DMS153 treated with DMSO at 0.1 percent for 48 hours (cell line): ENCODE measurements at regions not wholly inside any gene's neighbourhood (a gene's known extent, or its start where the extent isn't known, plus 50 kb on each side); places are given as distances from the start of the nearest gene placed in this dataset.

ENCODE experiments used
- DNase-seq: peaks from one replicate; lab custom pipeline; 2025; ENCODE audit not compliant: unreplicated experiment; lab: John Stamatoyannopoulos, UW

- DNase-seq, result no peak
These were observed 101.4 kb downstream of the TOMM20 start for GRCh38 chr1:235027076-235027861.

GRCh38 chr1:235025422-235025984 lies 103.1 kb downstream of the TOMM20 start:
- DNase-seq, result no peak

GRCh38 chr1:235024711-235025421 lies 103.8 kb downstream of the TOMM20 start:
- no peak for DNase-seq

- DNase-seq, result no peak
These were observed 104.8 kb downstream of the TOMM20 start for GRCh38 chr1:235023711-235024439.

GRCh38 chr1:235022981-235023710 lies 105.5 kb downstream of the TOMM20 start:
- no peak for DNase-seq

GRCh38 chr1:235022341-235022980 lies 106.2 kb downstream of the TOMM20 start:
- DNase-seq, result no peak

GRCh38 chr1:235021815-235022214 lies 106.8 kb downstream of the TOMM20 start:
- no peak for DNase-seq

GRCh38 chr1:235021321-235021720 lies 107.3 kb downstream of the TOMM20 start:
- DNase-seq, result no peak

GRCh38 chr1:235019961-235020360 lies 108.7 kb downstream of the TOMM20 start:
- DNase-seq, result no peak

- DNase-seq, result no peak
These were observed 109.2 kb downstream of the TOMM20 start for GRCh38 chr1:235019471-235019870.

GRCh38 chr1:235018720-235019444 lies 109.8 kb downstream of the TOMM20 start:
- no peak for DNase-seq

- no peak for DNase-seq
These were observed 110.5 kb downstream of the TOMM20 start for GRCh38 chr1:235018161-235018560.

- DNase-seq, result no peak
These were observed 110.9 kb downstream of the TOMM20 start for GRCh38 chr1:235017719-235018118.

GRCh38 chr1:235017191-235017590 lies 111.4 kb downstream of the TOMM20 start:
- DNase-seq, result no peak

GRCh38 chr1:235015291-235015985 lies 113.2 kb downstream of the TOMM20 start:
- DNase-seq, result no peak

- DNase-seq, result no peak
These were observed 113.9 kb downstream of the TOMM20 start for GRCh38 chr1:235014756-235015155.

- DNase-seq, result no peak
These were observed 115.1 kb downstream of the TOMM20 start for GRCh38 chr1:235013512-235013911.

- no peak for DNase-seq
These were observed 116.0 kb downstream of the TOMM20 start for GRCh38 chr1:235012436-235013210.
